Breast epithelium (tissue), 4 donors: ENCODE measurements at regions not wholly inside any gene's neighbourhood (a gene's known extent, or its start where the extent isn't known, plus 50 kb on each side); places are given as distances from the start of the nearest gene placed in this dataset.
"Not testable (repeated sequence)": the region's sequence is repeated elsewhere in the genome, so short reads cannot be mapped to it uniquely, and the experiment has no call there.

Experiments used
- DNase-seq, 2 donors: peaks; one replicate each; pipeline ENCODE4 v3.0.0-alpha.2; 2019; ENCODE audit warnings: low spot score in 2 of 2
- H3K27ac ChIP-seq, 2 donors: fragments of 200-600 bp; sonication (generic) in 1 of 2; one replicate each; pipeline ENCODE4 v1.5.1; 2016 to 2019; ENCODE audit warnings: mild to moderate bottlenecking in 1 of 2
- H3K27me3 ChIP-seq, 2 donors: fragments of 200-600 bp; sonication (generic) in 1 of 2; one replicate each; pipeline versions ENCODE4 v1.5.1 to v1.6.0; 2017 to 2019; ENCODE audit warnings: control low read depth in 1 of 2, mild to moderate bottlenecking in 1 of 2
- H3K36me3 ChIP-seq: fragments of 200-600 bp; one replicate; pipeline ENCODE4 v1.5.1; 2019
- H3K4me1 ChIP-seq, 2 donors: fragments of 200-600 bp; sonication (generic); one replicate each; pipeline ENCODE4 v1.5.1; 2016 to 2019; ENCODE audit warnings: control low read depth in 1 of 2
- H3K4me3 ChIP-seq, 3 donors: fragments of 200-600 bp; sonication (generic); 1 replicate in 2 of 3; 2 replicates in 1 of 3; pipeline ENCODE4 v1.5.1; 2016 to 2019; ENCODE audit warnings: mild to moderate bottlenecking in 3 of 3, moderate library complexity in 2 of 3
- H3K9me3 ChIP-seq, 2 donors: fragments of 200-600 bp; sonication (generic) in 1 of 2; one replicate each; pipeline ENCODE4 v1.5.1; 2016 to 2019; ENCODE audit warnings: control low read depth in 1 of 2
- CTCF ChIP-seq, 3 donors: fragments of 450-650 bp; IDR thresholded peaks; one replicate each; pipeline ENCODE4 v1.5.1; 2016 to 2017; ENCODE audit warnings: antibody characterized with exemption in 3 of 3, mild to moderate bottlenecking in 3 of 3, moderate library complexity in 3 of 3
- POLR2A ChIP-seq: fragments of 450-650 bp; IDR thresholded peaks from one replicate; pipeline ENCODE4 v1.6.1; 2016; ENCODE audit warnings: antibody characterized with exemption, mild to moderate bottlenecking, moderate library complexity
- POLR2AphosphoS5 ChIP-seq, 3 donors: sonication (generic); formaldehyde crosslinking; IDR thresholded peaks; one replicate each; pipeline ENCODE4 v1.6.1; 2017; ENCODE audit warnings: antibody characterized with exemption in 3 of 3
- intact Hi-C: fragments of 100-400 bp; cut with DNase I; formaldehyde crosslinking; loops from one replicate; pipeline ENCODE4 v1.15.1; 2023; ENCODE audit warnings: low total_unique reads

- intact Hi-C loops = loop anchor here (10.0 kb wide), 1 partner anchor 349 kb away; no protein-coding TSS in a partner anchor
- no peak overlapping the region for H3K27ac ChIP-seq
- no peak for DNase-seq
Observed at GRCh38 chr12:47403681-47404080, 302.1 kb downstream of the RPAP3 start.

GRCh38 chr12:47401196-47401595 is 304.6 kb downstream of the RPAP3 start:
- H3K27ac ChIP-seq, H3K27me3 ChIP-seq, H3K4me1 ChIP-seq, H3K36me3 ChIP-seq, H3K4me3 ChIP-seq, DNase-seq: not testable (repeated sequence)
- peaks cover 8 to 12% of the 10 kb centered on the region in 2 donors for H3K9me3 ChIP-seq
- intact Hi-C loops = loop anchor here (10.0 kb wide), 1 partner anchor 346 kb away; no protein-coding TSS in a partner anchor

More at GRCh38 chr12:47403681-47404080, 302.1 kb downstream of the RPAP3 start:
- no peak for TF ChIP-seq POLR2A
- TF ChIP-seq CTCF (IDR thresholded peaks at IDR 0.05) = no peak
- TF ChIP-seq POLR2AphosphoS5 (IDR thresholded peaks at IDR 0.05) = no peak
- no peaks in the 10 kb centered on the region for H3K9me3 ChIP-seq
- no peaks in the 10 kb centered on the region for H3K27me3 ChIP-seq
- no peaks in the 10 kb centered on the region for H3K4me1 ChIP-seq
- H3K36me3 ChIP-seq = no peaks in the 10 kb centered on the region
- no peak overlapping the region for H3K4me3 ChIP-seq

- no peak for DNase-seq
- Histone ChIP-seq H3K27me3 (no peaks in the 10 kb centered on the region), H3K36me3 (no peaks in the 10 kb centered on the region), H3K4me3 (no peak overlapping the region), H3K4me1 (no peaks in the 10 kb centered on the region), H3K27ac (no peak overlapping the region), H3K9me3 (peaks cover 8 to 12% of the 10 kb centered on the region in 2 donors)
- no peak for TF ChIP-seq POLR2A
- no peak for TF ChIP-seq CTCF (IDR thresholded peaks at IDR 0.05)
- no peak for TF ChIP-seq POLR2AphosphoS5 (IDR thresholded peaks at IDR 0.05)
- intact Hi-C loops = loop anchor here (10.0 kb wide), 1 partner anchor 345 kb away; no protein-coding TSS in a partner anchor
Observed at GRCh38 chr12:47400266-47400665, 305.6 kb downstream of the RPAP3 start.

GRCh38 chr12:47397664-47398281 is 308.1 kb downstream of the RPAP3 start:
- no peak overlapping the region for H3K27ac ChIP-seq
- no peaks in the 10 kb centered on the region for H3K36me3 ChIP-seq
- no peak overlapping the region for H3K4me3 ChIP-seq
- H3K4me1 ChIP-seq = peaks cover 0 to 6% of the 10 kb centered on the region in 2 donors
- H3K27me3 ChIP-seq = no peaks in the 10 kb centered on the region
- no peak for DNase-seq
- intact Hi-C loops = no loop called here
- TF ChIP-seq CTCF (IDR thresholded peaks at IDR 0.05) = peak; percentile 14 to 60 (median 46)
- TF ChIP-seq POLR2AphosphoS5 (IDR thresholded peaks at IDR 0.05) = no peak
- no peak for TF ChIP-seq POLR2A
- peaks cover 8 to 12% of the 10 kb centered on the region in 2 donors for H3K9me3 ChIP-seq

- Histone ChIP-seq H3K27ac (no peak overlapping the region), H3K36me3 (no peaks in the 10 kb centered on the region), H3K4me3 (no peak overlapping the region), H3K4me1 (peaks cover 0 to 6% of the 10 kb centered on the region in 2 donors), H3K27me3 (no peaks in the 10 kb centered on the region), H3K9me3 (peaks cover 8 to 12% of the 10 kb centered on the region in 2 donors)
- no peak for DNase-seq
- TF ChIP-seq CTCF (IDR thresholded peaks at IDR 0.05) = no peak
- intact Hi-C loops = no loop called here
Observed at GRCh38 chr12:47396902-47397663, 308.7 kb downstream of the RPAP3 start.
